Stimulated activated CD4-positive, alpha-beta T cell treated with anti-CD3 and anti-CD28 coated beads, Interleukin-1b, Interleukin-23, amount 100 ng/mL, for 1 hour (primary cell): ENCODE measurements at regions not wholly inside any gene's neighbourhood (a gene's known extent, or its start where the extent isn't known, plus 50 kb on each side); places are given as distances from the start of the nearest gene placed in this dataset.

Experiments used
- DNase-seq, 2 donors: peaks; one replicate each; pipeline ENCODE4 v3.0.0-alpha.2; 2020; ENCODE audit warnings: low read depth in 2 of 2

DNA sequence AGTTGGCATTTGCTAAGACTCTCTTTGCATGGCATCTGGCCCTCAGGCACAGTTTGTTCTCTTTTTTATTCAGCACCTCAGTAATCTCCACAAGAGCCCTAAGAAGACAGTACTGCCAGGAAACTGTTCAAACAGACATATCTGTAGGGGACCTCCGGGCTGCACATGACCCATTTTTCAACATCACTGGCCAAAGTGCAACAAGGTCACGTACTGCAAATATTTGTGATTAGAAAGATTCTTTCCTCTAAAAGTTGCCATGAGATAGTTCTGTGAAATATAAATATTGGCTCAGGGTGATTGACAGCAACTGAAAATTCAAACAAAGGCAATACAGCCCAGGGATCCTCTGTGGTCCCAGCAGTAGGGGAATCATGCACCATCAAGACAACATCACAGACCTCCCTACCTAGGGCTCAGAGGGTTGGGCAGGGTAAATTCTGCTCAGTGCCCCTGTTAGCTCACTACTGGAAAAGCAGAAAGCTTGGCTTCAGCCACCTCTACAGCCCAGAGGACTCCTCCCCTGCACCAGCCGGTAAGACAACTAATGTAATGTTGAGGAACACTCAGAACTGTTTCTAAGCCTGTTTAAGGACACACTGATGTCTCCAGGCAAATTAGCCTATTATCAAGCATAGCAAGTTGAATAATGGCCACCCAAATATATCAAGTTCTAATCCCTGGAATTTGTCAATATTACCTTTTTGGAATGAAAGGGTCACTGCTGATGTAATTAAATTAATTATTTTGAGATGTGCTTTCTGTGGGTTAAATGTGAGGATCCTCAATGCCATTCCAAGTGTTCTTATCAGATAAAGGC, 117.4 kb upstream of the LPP start:
- DNase-seq: no peak

DNA sequence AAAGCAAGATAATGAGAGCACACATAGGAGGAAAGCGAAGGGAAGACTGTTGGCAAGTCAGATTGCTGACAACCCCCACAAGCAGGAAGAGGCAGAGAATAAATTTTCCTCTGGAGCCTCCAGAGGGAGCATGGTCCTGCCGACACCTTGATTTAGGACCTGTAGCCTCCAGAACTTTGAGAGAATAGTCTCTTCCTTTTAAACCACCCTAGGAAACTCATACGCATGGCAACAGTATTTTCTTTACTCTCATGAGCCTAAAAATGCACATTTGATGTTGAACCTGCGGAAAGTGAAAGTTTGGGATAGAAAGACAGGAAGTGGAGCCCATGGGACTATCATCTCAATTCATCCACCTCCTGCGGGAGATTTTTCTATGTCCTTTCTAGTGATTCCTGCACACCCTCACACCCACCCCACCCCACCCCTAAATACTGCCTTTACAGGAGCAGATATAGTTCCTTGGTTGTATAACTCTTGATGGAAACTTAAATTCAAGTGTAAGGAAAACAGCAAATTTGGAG, 116.7 kb upstream of the LPP start:
- DNase-seq: no peak

DNA sequence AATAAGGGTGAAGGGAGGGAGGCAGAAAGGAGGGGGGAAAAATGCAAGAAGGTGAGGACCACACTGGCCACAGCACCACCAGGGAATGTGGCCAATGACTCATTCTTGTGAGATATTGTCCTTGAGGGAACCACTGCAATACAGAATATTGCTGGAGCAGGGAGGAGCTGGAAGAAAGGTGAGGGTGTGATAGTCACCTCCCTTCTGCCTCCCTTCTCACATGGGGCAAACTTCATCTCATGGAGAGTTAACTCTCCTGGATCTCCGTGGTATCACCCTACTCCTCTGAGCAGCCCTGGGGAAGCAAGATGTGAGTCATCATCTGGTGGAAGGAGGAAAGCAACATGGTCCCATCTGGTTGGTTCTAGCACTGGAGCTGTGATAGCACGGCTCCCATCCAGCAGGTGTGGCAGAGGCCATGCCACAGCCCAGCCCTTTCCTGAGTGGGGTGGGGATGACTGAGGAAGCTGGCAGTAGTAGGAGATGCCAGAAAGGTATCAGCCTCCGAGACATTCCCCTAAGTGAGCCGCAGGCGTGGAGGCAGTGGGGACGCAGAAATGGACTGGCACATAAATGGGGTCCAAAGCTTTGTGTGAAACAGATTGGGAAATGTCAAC, 115.9 kb upstream of the LPP start:
- DNase-seq: no peak

DNA sequence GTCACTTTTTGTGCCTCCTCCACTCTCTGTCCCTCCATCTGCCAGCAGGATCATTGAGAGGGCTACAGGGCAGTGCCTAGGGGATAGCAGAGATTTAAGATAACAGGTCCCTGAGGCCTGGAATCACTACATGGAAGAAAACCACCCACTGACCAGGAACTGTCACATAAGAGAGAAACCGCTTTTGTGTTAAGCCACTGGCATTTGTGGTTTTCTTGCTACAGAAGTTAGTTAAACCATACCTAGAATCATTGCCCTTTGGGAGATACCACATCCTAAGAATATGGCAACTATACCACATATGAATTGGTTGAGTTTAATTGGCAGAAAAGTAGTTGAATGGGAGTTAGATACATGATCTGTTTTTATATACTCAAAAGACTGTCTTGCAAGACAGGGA, 112.8 kb upstream of the LPP start:
- DNase-seq: no peak

DNA sequence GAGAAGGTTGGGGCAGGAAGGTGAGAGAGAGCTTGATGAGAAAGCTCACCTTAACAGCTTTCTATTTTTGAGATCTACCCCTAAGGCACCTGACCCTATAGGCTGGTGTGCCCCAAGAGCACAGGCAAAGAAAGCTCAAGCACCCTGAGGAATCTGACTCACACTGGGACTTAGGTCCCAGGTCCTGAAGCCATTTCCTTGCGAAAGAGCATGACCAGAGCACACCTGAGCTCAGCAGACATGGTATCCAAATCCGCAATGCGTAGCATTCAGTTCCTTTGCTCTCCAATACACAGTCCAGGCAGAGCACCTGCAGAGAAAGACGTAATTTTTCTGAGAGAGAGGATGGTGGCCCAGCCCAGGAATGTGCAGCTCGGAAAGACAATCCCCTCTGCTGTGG, 112.1 kb upstream of the LPP start:
- DNase-seq: no peak

DNA sequence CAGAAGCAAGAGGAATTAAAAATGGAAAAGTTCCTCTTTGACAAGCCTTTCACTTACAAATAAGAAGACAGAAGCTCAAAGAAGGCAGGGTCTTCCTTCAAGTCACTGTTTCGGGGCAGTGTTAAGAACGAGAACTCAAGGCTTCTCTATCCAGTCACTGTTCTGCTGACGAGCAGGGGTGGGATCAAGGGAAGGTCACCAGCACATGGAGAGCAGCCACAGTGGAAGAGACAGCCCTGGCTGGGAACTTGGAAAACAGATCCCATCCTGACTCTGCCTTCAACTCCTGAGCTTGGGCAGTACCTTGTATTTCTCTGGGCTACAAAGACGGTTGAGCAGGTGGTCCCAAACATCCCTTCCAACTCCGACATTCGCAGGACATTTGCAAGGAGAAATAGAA, 111.5 kb upstream of the LPP start:
- no peak for DNase-seq

DNA sequence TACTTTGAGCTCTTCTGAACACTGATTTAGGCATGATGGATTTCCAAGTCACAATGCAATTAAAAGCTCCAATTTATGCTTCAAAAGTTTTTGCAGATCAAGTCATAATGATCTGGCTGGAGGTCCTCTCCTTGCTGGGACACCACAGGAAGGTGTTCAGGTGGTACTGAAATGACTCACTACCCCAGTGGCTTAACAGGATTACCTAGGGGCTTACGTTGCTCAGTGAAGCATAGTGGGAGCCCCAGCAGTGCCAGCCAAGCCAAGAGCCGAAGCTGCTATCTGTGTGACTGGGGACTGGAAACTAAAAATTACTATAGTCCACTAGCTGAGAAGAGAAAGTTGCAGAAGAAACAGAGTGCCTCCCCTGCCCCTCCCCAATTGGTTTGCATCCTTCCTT, 110.1 kb upstream of the LPP start:
- no peak for DNase-seq

DNA sequence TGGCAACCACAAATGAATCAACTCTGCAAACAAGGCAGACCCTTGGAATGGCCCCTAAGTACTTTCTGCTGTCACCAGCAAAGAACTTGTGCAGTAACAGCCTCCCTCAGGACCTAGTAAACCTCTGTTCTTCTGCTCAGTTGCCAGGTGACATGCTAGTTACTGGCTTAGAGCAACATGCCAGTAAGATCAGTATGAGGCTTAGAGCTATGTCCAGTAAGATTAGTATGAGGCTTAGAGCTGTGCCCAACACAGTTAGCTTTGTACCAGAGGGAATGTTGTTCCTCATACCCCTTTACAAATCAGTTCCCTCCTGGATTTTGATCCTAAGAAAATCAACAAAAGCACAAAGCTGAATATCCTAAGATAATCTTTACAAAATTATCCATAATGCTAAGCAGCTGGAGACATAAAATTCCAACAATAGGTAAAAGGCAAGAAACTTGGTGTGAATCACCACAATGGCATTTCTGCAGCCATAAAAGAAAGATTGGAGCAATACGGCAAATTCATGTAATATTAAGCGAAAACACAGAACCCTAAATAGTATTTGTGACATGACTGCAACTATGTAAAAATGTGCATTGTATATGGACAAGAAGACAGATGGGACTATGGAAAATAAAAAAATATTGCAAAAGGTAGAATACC, 107.3 kb upstream of the LPP start:
- no peak for DNase-seq

DNA sequence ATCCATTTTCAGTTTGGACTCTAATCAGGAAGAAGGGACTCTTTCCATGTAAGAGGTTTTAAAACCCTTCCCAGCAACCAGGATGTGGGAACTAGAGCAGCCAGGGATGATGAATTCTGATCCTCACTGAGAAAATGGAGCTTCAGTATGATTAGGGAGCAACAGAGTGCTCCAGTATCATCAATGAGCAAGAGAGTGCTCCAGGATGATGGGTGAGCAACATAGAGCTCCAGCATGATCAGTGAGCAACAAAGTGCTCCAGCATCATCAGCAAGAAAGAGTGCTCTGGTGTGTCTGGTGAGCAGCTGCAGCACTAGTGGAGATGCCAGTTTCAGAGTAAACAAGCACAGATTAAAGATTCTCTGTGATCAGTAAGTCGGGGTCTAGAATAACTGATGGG, 106.4 kb upstream of the LPP start:
- DNase-seq: no peak

DNA sequence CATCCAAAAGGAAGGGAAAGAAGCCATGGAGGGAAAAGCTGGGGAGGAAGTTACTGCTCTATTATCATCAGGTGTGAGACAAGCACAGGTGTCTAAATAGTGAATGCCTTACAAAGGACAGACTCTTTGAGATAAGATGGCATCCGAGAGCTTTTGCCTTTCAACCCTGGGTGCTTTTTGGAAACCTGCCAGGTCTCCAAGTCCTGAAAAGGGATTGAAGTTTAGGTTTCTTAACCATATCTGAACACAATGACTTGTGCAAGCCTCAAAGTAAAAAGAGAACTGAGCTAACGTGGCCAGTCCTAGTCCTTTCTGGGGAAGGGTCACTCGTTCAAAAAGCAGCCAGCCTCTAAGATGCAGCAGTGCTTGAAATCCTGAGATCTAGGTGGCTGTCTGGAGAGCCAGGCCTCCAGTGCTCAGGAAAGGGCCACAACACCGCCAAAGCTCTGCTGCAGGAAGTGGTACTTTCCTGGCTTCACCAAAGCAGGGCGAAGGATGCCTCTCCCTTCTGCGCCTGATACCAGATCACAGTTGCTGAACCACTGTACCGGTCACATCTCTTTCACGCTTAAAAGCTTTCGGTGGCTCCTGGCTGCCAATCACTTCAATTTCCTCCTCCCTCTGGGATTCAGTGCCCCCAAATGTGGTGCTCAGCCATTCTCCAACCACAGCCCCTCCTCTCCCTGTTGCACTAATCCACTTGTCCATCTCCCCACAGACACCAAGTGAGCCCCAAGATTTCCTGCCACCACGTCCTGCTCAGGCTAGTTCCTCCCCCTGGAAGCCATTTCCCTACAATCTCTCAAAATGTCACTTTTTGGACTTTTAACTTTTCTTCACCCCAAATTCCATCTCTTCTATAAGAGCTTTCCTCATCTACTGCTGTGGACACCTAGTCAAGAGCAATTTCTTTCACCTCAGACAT, 104.1 kb upstream of the LPP start:
- peak in 1 of 2 donors; percentile 2 for DNase-seq

DNA sequence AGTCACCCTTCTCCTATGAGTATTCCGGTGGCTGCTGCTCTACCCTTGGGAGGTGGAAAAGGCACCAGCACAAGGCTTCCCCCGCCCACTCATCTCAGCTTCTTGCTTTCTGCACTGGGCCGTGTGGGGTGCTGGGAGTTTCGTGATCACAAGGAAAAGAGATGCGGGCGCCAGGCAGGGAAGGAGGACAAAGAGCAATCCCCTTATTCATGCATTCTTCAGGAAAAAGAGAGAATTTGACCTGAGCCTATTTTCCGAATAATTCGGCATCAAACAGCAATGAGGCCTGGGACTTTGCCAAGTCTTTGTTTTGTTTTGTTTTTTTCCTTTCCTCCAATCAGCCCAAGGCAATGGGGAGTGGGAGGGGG, 102.2 kb upstream of the LPP start:
- DNase-seq: no peak

DNA sequence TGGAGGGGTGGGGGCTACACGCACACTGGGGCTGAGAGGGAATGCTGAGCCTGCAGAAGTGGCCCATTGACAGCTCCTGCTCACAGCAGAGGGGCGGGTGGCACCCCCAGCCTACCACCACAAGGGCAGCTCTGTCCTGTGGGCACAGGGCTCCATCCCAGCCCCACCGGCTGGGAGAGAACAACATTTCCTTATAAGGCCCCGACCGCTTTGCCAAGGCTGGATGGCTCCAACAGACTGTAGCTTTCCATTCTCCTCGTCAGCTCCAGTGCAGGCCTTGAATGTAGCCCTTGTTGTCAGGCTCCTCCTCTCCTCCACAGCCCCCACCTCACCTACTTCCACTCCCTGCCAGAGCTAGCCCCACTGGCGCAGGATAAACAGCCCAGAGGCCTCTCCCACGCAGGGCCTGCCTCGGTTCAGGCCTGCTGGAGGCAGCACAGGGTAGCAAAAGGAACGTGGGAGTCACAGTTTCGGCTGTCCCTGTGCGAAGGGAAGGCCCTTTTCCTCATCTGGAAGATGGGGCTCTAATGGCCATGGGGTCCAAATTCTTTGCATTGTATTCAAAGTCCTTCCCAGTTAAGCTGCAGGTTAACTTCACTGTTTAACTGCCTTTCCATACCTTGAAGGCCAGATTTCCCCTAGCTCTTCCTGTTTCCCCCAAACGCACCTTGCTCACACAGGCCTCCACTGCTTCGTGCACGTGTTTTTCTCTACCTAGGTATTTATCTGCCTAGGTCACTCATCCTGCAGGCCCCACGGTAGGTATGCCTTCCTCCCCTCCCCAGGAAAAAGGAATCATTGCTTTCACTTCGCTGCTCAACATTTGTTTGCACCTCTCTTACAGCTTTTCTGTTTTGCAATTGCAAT, 101.6 kb upstream of the LPP start:
- DNase-seq: no peak

DNA sequence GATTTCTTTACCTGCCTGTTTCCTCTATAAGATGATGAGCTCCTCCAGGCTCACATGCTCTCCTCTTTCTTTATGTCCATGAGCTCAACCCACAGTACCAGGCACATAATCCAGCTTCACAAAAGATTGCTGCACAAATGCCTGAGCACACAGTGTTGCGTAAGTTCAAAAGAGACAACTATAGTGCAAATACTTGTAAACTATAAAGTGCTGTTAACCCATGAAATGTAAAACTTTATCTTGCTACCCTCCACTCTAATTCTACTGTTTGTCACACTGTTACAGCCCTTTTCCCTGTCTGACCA, 101.0 kb upstream of the LPP start:
- DNase-seq: no peak

DNA sequence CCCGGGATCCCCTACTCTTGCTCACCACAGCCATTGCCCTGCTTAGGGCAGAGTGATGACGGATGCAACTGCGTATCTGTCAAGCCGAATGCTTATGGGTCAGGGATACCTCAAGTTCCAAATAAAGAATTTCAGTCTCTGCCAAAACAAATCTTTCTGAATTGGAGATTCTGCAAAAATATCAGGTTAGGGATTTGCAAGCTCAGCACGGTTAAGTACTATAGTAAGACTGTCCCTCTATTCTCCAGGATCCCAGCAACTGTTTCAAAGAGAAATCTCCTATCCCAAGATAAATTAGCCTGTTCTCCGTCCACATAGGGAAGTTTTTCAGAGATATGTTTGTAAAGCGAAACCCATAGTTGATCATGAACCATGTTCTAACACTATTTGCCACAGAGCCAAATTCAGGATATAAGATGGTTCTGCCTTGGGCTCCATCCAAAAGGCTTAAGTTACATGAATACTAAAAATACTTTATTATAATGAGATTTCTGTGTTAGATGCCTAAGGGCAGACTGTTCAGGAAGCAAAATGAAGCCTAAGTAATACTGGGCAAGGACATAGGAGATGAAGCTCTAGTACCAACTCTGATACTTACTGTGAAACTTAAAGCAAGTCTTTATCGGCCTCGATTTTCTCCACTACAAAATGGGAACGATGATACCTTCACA, 100.1 kb upstream of the LPP start:
- no peak for DNase-seq

DNA sequence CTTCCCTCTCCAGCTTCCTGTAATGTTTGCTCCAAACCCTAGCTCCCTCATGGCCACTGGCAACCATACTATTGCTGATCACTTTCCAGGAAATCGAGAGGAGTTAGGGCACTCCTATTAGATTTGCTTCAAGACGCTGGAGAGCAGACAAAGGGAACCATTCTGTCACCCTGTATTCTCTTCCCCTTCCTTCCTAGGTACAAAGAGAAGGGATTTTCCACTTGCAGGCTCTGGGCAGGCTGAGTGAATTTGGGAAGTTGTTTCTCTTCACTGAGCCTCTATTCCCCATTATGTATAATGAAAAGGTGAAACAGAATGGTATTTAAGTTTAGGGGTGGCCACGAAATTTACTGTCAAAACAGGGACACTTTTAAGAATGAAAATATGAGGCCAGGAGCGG, 99.4 kb upstream of the LPP start:
- no peak for DNase-seq

DNA sequence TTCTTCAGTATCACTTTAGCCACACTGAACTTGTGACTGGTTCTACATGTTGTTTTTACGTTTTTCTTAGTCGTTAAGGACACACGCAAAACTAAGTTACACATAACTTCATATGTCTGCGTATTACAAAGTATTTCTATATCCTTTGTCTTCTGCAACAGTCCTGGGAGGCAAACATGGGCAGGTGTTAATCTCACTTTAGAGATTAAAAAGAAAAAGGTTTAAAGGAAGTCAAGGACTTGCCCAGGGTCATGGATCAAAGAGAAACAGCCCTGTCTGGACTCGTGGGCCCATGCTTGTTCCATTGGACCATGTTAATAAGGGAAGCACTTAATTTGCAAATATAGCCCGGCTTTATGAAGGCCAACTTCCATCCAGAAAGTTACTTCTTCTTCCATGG, 98.6 kb upstream of the LPP start:
- DNase-seq: no peak

DNA sequence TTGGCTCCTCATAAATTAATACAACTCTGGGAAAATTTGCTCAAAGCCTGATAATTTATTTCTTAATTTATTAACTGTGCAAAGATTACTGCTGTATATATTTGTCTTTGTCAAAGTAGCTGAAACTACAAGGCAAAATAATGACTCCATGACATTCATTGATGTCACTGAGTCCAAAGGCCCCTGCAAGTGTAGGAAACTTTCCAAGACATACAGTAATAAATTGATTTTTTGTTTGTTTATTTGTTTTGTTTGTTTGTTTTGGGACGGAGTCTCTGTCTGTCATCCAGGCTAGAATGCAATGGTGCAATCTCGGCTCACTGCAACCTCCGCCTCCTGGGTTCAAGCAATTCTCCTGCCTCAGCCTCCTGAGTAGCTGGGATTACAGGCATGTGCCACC, 96.8 kb upstream of the LPP start:
- no peak for DNase-seq

DNA sequence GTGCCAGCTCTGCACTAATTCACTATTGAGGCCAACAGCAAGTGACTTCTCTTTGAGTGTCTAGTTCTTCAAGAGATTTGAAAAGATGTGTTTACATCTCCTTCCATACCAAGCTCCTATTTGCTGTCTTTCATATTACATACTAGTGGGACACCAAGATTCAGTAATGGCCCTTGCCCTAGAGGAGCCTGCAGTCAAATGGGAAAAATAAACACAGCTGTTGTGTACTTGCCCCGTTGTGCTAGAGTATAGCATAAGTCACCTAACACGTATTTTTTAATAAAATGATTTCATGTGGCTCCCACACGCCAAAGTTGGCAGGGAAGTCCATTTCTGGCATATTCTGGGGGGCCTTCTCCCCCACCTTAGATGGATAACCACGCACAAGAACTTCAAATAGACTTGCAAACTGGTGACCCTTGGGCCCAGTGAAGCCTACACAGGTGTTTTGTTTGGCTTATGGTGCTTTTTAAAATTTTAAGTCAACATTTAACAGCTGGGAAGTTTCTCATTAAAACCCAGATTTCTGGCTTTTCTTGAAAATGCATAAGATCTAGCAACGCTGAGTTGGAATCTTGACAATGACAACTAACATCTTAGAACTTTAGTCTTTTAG, 95.3 kb upstream of the LPP start:
- no peak for DNase-seq

DNA sequence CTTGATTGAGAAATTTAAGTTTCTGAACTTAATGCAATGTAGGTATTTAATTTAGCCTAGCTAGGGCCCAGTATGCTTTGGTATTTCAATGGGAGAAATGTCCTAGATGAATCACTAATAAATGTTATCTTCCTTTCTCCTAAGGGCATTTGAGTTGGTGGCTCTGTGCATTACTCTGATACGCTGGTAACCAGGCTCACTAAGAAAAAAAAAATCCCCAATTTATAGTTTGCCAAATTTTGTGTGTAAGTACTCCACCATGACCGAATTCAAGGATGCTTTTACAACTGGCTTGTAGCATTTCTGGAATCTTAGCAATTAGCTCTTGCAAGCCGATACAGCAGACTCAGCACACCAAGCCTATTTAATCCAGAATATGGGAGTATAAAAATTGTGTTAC, 94.6 kb upstream of the LPP start:
- no peak for DNase-seq

DNA sequence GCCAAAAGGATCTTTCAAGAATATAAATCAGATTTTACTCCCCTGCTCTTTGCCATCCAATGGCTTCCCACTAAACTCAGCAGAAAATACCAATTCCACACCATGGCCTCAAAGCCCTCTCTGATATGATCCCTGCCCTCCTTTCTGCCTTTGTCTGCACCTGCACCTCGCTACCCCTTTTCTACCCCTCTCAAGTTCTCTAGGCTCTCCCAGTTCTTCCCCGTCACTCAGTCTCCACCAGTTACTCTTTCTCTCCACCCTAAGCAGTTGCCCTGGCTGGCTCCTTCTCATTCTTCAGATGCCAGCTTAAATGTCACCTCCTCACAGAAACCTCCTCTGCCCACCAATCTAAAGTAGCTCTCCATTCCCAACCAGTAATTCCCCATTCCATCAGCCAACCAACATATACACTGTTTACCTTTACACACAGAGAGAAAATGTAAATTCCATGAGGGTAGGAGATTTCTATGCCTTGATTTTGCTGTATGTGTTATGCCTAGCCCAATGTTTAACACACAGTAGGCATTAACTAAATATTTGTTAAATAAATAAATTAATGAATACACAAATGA, 93.6 kb upstream of the LPP start:
- DNase-seq: no peak
